SU-DHL-6 (cell line): ENCODE measurements at regions not wholly inside any gene's neighbourhood (a gene's known extent, or its start where the extent isn't known, plus 50 kb on each side); places are given as distances from the start of the nearest gene placed in this dataset.

Experiments
- EZH2phosphoT487 ChIP-seq: fragments of 200-600 bp; sonication (generic), shearing (Covaris generic); conservative IDR thresholded peaks from 2 replicates; pipeline ENCODE4 v1.6.1; 2018; ENCODE audit warnings: mild to moderate bottlenecking, antibody characterized with exemption, low read length, moderate library complexity, mixed read lengths
- TF ChIP-seq, protein P1 (sequence below): fragments of 200-600 bp; sonication (generic); IDR thresholded peaks from one replicate; pipeline ENCODE4 v1.5.1; 2017; ENCODE audit warnings: antibody characterized with exemption, mild to moderate bottlenecking, low read length, moderate library complexity; ENCODE audit not compliant: insufficient read depth, poor library complexity, severe bottlenecking

DNA sequence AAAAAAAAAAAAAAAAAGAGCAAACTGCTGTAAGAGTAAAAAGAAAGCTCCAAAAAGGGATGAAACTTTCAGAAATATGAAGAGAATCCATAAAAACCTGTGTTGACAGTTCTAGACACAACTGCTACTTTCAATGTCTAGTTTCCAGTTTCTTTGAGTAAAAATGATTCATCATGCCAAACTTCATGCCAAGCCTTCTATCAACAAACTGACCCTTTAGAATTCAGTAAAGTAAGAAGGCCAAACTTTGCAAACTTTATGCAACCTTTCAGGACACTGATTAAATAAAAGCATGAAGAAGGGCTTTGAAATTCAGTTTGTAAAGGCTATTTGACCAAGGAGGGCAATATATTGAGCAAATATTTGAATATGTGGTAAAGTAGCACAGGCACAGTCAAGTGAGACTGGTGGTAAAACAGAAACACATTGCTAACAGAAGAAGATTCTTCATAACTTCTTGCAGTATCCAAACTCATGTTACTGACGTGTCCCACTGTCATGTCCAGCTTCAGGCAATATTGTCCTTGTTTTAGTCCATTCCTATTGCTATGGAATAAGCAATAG lies 56.3 kb upstream of the CFAP20DC start:
- TF ChIP-seq, protein P1, sequence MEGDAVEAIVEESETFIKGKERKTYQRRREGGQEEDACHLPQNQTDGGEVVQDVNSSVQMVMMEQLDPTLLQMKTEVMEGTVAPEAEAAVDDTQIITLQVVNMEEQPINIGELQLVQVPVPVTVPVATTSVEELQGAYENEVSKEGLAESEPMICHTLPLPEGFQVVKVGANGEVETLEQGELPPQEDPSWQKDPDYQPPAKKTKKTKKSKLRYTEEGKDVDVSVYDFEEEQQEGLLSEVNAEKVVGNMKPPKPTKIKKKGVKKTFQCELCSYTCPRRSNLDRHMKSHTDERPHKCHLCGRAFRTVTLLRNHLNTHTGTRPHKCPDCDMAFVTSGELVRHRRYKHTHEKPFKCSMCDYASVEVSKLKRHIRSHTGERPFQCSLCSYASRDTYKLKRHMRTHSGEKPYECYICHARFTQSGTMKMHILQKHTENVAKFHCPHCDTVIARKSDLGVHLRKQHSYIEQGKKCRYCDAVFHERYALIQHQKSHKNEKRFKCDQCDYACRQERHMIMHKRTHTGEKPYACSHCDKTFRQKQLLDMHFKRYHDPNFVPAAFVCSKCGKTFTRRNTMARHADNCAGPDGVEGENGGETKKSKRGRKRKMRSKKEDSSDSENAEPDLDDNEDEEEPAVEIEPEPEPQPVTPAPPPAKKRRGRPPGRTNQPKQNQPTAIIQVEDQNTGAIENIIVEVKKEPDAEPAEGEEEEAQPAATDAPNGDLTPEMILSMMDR = no peak
- no peak for TF ChIP-seq EZH2phosphoT487
